SKM-1 treated with dmso at 0.1 percent for 144 hours (cell line): ENCODE measurements at regions not wholly inside any gene's neighbourhood (a gene's known extent, or its start where the extent isn't known, plus 50 kb on each side); places are given as distances from the start of the nearest gene placed in this dataset.
"Not testable (repeated sequence)": the region's sequence is repeated elsewhere in the genome, so short reads cannot be mapped to it uniquely, and the experiment has no call there.

Source experiments
- DNase-seq: peaks from one replicate; lab custom pipeline; 2025; ENCODE audit not compliant: unreplicated experiment; lab: John Stamatoyannopoulos, UW

- DNase-seq, result no peak
Observed at GRCh38 chr4:38278255-38278654, 318.1 kb downstream of the PTTG2 start.

- no peak for DNase-seq
Observed at GRCh38 chr4:38279077-38279476, 318.9 kb downstream of the PTTG2 start.

GRCh38 chr4:38279650-38280322 lies 319.6 kb downstream of the PTTG2 start:
- DNase-seq, result no peak

GRCh38 chr4:38280323-38280706 lies 320.1 kb downstream of the PTTG2 start:
- DNase-seq, result no peak

- no peak for DNase-seq
Observed at GRCh38 chr4:38281371-38282071, 321.3 kb downstream of the PTTG2 start.

- no peak for DNase-seq
Observed at GRCh38 chr4:38283724-38284123, 323.5 kb downstream of the PTTG2 start.

- no peak for DNase-seq
Observed at GRCh38 chr4:38284294-38285030, 324.3 kb downstream of the PTTG2 start.

- no peak for DNase-seq
Observed at GRCh38 chr4:38287101-38287851, 327.1 kb downstream of the PTTG2 start.

GRCh38 chr4:38289553-38289952 lies 329.4 kb downstream of the PTTG2 start:
- no peak for DNase-seq

GRCh38 chr4:38290366-38290765 lies 330.2 kb downstream of the PTTG2 start:
- no peak for DNase-seq

GRCh38 chr4:38290914-38291313 lies 330.7 kb downstream of the PTTG2 start:
- DNase-seq, result no peak

- no peak for DNase-seq
Observed at GRCh38 chr4:38292529-38292928, 332.3 kb downstream of the PTTG2 start.

GRCh38 chr4:38294238-38294637 lies 334.0 kb downstream of the PTTG2 start:
- no peak for DNase-seq

- no peak for DNase-seq
Observed at GRCh38 chr4:38297061-38297460, 336.9 kb downstream of the PTTG2 start.

- DNase-seq, result no peak
Observed at GRCh38 chr4:38298868-38299713, 338.9 kb downstream of the PTTG2 start.

- no peak for DNase-seq
Observed at GRCh38 chr4:38302910-38303309, 342.7 kb downstream of the PTTG2 start.

GRCh38 chr4:38304460-38304859 lies 344.3 kb downstream of the PTTG2 start:
- not testable (repeated sequence) for DNase-seq

- no peak for DNase-seq
Observed at GRCh38 chr4:38306482-38307071, 346.4 kb downstream of the PTTG2 start.

- no peak for DNase-seq
Observed at GRCh38 chr4:38308728-38309311, 348.6 kb downstream of the PTTG2 start.

- DNase-seq, result no peak
Observed at GRCh38 chr4:38309471-38309870, 349.3 kb downstream of the PTTG2 start.
